SK-MEL-5 (cell line): ENCODE measurements at regions not wholly inside any gene's neighbourhood (a gene's known extent, or its start where the extent isn't known, plus 50 kb on each side); places are given as distances from the start of the nearest gene placed in this dataset.

ENCODE experiments used
- DNase-seq: peaks from one replicate; pipeline ENCODE4 v3.0.0-alpha.2; 2016; ENCODE audit warnings: low read depth, low spot score
- in situ Hi-C: cut with HindIII; loops from 2 replicates; pipeline ENCODE4 v1.10.0; 2016; ENCODE audit warnings: low sequenced_read_pairs, high pct_unique_total_duplicates, low pct_unique_long_range_greater_than_20kb

GRCh38 chr13:89916551-89916950 lies 1430.9 kb upstream of the MIR17HG start:
- DNase-seq: no peak
- in situ Hi-C loops: no loop called here

GRCh38 chr13:89920461-89920860 lies 1427.0 kb upstream of the MIR17HG start:
- in situ Hi-C loops: no loop called here
- no peak for DNase-seq

- in situ Hi-C loops: no loop called here
- DNase-seq: no peak
Observed at GRCh38 chr13:89923052-89923451, 1424.4 kb upstream of the MIR17HG start.

- DNase-seq: peak; percentile 30
- in situ Hi-C loops: no loop called here
Observed at GRCh38 chr13:89923736-89924135, 1423.8 kb upstream of the MIR17HG start.

- peak; percentile 84 for DNase-seq
- in situ Hi-C loops: no loop called here
Observed at GRCh38 chr13:89925107-89925506, 1422.4 kb upstream of the MIR17HG start.

- in situ Hi-C loops: no loop called here
- DNase-seq: peak; percentile 55
Observed at GRCh38 chr13:89930861-89931260, 1416.6 kb upstream of the MIR17HG start.

GRCh38 chr13:89932902-89933301 lies 1414.6 kb upstream of the MIR17HG start:
- DNase-seq: no peak
- in situ Hi-C loops: no loop called here

GRCh38 chr13:89936256-89936655 lies 1411.2 kb upstream of the MIR17HG start:
- in situ Hi-C loops: no loop called here
- peak; percentile 58 for DNase-seq

GRCh38 chr13:89937420-89937819 lies 1410.1 kb upstream of the MIR17HG start:
- in situ Hi-C loops: no loop called here
- no peak for DNase-seq

GRCh38 chr13:89940383-89940782 lies 1407.1 kb upstream of the MIR17HG start:
- no peak for DNase-seq
- in situ Hi-C loops: no loop called here

- DNase-seq: no peak
- in situ Hi-C loops: no loop called here
Observed at GRCh38 chr13:89943139-89943538, 1404.3 kb upstream of the MIR17HG start.

- in situ Hi-C loops: no loop called here
- DNase-seq: no peak
Observed at GRCh38 chr13:89950225-89950624, 1397.3 kb upstream of the MIR17HG start.

- in situ Hi-C loops: no loop called here
- DNase-seq: peak; percentile 64
Observed at GRCh38 chr13:89951341-89951740, 1396.1 kb upstream of the MIR17HG start.

- in situ Hi-C loops: no loop called here
- no peak for DNase-seq
Observed at GRCh38 chr13:89953581-89953980, 1393.9 kb upstream of the MIR17HG start.

GRCh38 chr13:89955773-89956172 lies 1391.7 kb upstream of the MIR17HG start:
- in situ Hi-C loops: no loop called here
- DNase-seq: no peak

- in situ Hi-C loops: no loop called here
- DNase-seq: no peak
Observed at GRCh38 chr13:89959074-89959473, 1388.4 kb upstream of the MIR17HG start.

GRCh38 chr13:89965252-89965651 lies 1382.2 kb upstream of the MIR17HG start:
- in situ Hi-C loops: no loop called here
- DNase-seq: no peak

GRCh38 chr13:89966524-89966923 lies 1381.0 kb upstream of the MIR17HG start:
- no peak for DNase-seq
- in situ Hi-C loops: no loop called here

GRCh38 chr13:89967701-89968100 lies 1379.8 kb upstream of the MIR17HG start:
- no peak for DNase-seq
- in situ Hi-C loops: no loop called here

GRCh38 chr13:89968470-89968869 lies 1379.0 kb upstream of the MIR17HG start:
- no peak for DNase-seq
- in situ Hi-C loops: no loop called here
